ENCODE measurements at regions not wholly inside any gene's neighbourhood (a gene's known extent, or its start where the extent isn't known, plus 50 kb on each side); places are given as distances from the start of the nearest gene placed in this dataset.

DNA sequence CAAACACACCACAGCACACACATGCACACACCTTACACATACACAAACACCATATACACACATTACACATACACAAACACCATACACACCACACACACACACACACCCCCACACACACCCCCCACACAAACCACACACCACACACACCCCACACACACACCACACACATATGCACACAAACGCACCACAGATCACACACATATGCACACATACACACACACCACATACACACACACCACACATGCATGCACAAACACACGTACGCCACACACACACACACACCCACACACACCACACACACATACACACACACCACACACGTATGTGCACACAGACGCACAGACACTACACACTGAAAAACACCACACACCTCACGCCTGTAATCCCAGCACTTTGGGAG lies 166.0 kb downstream of the AHSP start:
- H3K4me1 ChIP-seq, result no peaks in the 10 kb centered on the region
- no peaks in the 10 kb centered on the region for H3K36me3 ChIP-seq
- no peaks in the 10 kb centered on the region for H3K27me3 ChIP-seq
- TF ChIP-seq POLR2A (IDR thresholded peaks at IDR 0.05) (no peak), CTCF (IDR thresholded peaks at IDR 0.05) (no peak)
- no peaks in the 10 kb centered on the region for H3K9me3 ChIP-seq
- WGBS, 2 donors, result 94 to 95% methylated on average over 6 of the region's 6 CpGs
- H3K4me3 ChIP-seq (replicated peaks in 1 of 3), result no peak overlapping the region
- DNase-seq, result no peak
- intact Hi-C loops (cut with DNase I), result no loop called here
- H3K27ac ChIP-seq, result no peak overlapping the region

- no peak overlapping the region for H3K4me3 ChIP-seq (replicated peaks in 1 of 3)
- H3K4me1 ChIP-seq, result no peaks in the 10 kb centered on the region
- intact Hi-C loops (cut with DNase I), result no loop called here
- no peaks in the 10 kb centered on the region for H3K9me3 ChIP-seq
- H3K27me3 ChIP-seq, result no peaks in the 10 kb centered on the region
- no peaks in the 10 kb centered on the region for H3K36me3 ChIP-seq
- H3K27ac ChIP-seq, result no peak overlapping the region
- no peak for DNase-seq
- TF ChIP-seq CTCF (IDR thresholded peaks at IDR 0.05), result no peak
- no peak for TF ChIP-seq POLR2A (IDR thresholded peaks at IDR 0.05)
- 92 to 96% methylated on average over 2 of the region's 2 CpGs for WGBS, 2 donors
These were observed 166.8 kb downstream of the AHSP start for GRCh38 chr16:31694461-31694860.

DNA sequence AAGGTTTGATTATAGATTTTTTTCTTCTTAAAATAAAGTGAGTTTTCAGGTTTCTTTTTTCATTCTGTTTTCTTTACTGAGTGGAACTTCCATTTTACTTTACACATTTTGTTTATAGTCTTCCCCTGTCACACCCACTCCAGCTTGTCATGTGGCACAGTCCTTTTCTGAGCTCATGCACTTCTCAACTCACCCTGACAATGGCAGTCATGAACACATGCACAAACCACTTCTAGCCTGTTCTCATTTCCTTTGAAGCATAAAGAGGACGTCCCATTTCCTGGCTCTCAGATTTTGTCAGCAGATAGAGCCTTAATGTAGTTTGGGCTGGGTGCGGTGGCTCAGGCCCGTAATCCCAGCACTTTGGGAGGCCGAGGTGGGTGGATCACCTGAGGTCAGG lies 168.0 kb downstream of the AHSP start:
- no peaks in the 10 kb centered on the region for H3K36me3 ChIP-seq
- DNase-seq, result no peak
- 45 to 51% methylated on average over 4 of the region's 4 CpGs for WGBS, 2 donors
- no peak overlapping the region for H3K27ac ChIP-seq
- H3K27me3 ChIP-seq, result no peaks in the 10 kb centered on the region
- no peaks in the 10 kb centered on the region for H3K9me3 ChIP-seq
- intact Hi-C loops (cut with DNase I), result no loop called here
- no peak overlapping the region for H3K4me3 ChIP-seq (replicated peaks in 1 of 3)
- H3K4me1 ChIP-seq, result no peaks in the 10 kb centered on the region
- TF ChIP-seq POLR2A (IDR thresholded peaks at IDR 0.05), result no peak
- TF ChIP-seq CTCF (IDR thresholded peaks at IDR 0.05), result no peak

DNA sequence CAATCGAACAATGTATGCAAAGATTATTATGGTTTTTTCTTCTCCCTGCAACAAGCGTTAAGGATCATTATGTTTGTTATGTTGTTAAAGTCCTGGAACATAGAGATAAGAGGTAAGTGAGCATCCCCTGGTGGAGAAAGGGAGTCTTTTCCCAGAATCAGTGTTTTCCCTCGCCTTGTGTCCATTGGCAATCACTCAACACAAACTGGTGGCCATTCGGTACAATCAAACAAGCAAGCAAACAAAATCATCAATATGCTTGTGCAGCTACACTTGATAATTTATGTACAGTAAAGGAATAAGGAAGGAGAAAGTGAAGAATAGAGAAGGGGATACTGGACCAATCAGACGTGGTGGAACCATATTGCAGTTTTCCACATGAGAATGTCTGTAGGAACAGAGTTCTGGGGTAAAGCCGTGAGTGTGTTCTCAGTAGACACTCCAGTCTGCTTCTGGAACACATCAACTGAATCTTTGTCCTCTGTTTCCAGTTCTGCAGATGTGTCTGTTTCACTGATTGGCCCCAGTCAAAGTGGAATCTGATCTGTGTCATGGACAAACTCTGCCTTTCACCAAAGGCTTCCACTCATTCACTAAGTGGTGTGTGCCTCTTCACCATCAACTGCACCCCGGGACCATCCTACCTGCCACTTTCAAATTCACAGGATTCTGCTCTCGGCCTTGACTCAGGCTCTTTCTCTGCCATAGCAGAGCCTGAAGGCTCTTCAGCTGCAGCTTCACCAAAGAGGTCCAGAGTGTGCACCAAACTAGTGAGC lies 169.5 kb downstream of the AHSP start:
- Histone ChIP-seq H3K27me3 (no peaks in the 10 kb centered on the region), H3K9me3 (no peaks in the 10 kb centered on the region), H3K4me3 (replicated peaks in 1 of 3) (no peak overlapping the region), H3K27ac (no peak overlapping the region), H3K36me3 (no peaks in the 10 kb centered on the region), H3K4me1 (peaks cover 6 to 8% of the 10 kb centered on the region in 2 donors)
- intact Hi-C loops (cut with DNase I), result no loop called here
- DNase-seq, result no peak
- TF ChIP-seq POLR2A (IDR thresholded peaks at IDR 0.05) (no peak), CTCF (IDR thresholded peaks at IDR 0.05) (peak in 3 of 6 experiments; percentile 37 to 55 (median 44))
- WGBS, 2 donors, result 33 to 36% methylated on average over 8 of the region's 8 CpGs

DNA sequence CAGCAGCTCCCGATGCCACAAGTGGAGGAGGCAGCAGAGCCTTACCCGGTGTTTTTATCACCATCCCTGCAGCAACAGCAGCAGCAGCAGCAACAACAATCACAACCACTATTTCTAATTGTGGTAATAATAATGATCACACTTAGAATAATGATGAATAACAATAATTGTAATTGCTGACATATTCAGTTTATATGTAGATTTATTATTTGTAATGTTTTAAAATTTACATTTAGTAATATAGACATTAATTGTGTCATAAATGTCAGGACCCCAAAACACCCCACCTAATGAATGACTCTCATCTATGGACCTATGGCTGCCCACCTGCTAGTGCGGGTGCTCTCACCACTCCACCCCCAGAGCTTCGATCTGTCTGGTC lies 170.0 kb downstream of the AHSP start:
- Histone ChIP-seq H3K36me3 (no peaks in the 10 kb centered on the region), H3K9me3 (no peaks in the 10 kb centered on the region), H3K4me1 (peaks cover 6 to 8% of the 10 kb centered on the region in 2 donors), H3K27me3 (no peaks in the 10 kb centered on the region), H3K4me3 (replicated peaks in 1 of 3) (no peak overlapping the region), H3K27ac (no peak overlapping the region)
- DNase-seq, result no peak
- no peak for TF ChIP-seq POLR2A (IDR thresholded peaks at IDR 0.05)
- no peak for TF ChIP-seq CTCF (IDR thresholded peaks at IDR 0.05)
- 77 to 83% methylated on average over 4 of the region's 4 CpGs for WGBS, 2 donors
- intact Hi-C loops (cut with DNase I), result no loop called here

Measured in thyroid gland (tissue), 4 donors.